GM18508 (cell line): ENCODE measurements at regions not wholly inside any gene's neighbourhood (a gene's known extent, or its start where the extent isn't known, plus 50 kb on each side); places are given as distances from the start of the nearest gene placed in this dataset.
"Not testable (repeated sequence)": the region's sequence is repeated elsewhere in the genome, so short reads cannot be mapped to it uniquely, and the experiment has no call there.

Source experiments
- ATAC-seq: cut with Tn5 transposase; IDR thresholded peaks from one replicate; pipeline ENCODE4 v1.9.1; 2021; ENCODE audit warnings: moderate number of reproducible peaks; ENCODE audit not compliant: insufficient read depth, unreplicated experiment

- ATAC-seq, result not testable (repeated sequence)
Observed at GRCh38 chr7:63856466-63856865, 142.2 kb upstream of the ZNF722 start.

- ATAC-seq, result no peak
Observed at GRCh38 chr7:63867127-63867526, 131.5 kb upstream of the ZNF722 start.

- ATAC-seq, result not testable (repeated sequence)
Observed at GRCh38 chr7:63874242-63874641, 124.4 kb upstream of the ZNF722 start.

GRCh38 chr7:63876707-63877322 is 121.8 kb upstream of the ZNF722 start:
- no peak for ATAC-seq

- ATAC-seq, result no peak
Observed at GRCh38 chr7:63887031-63887430, 111.6 kb upstream of the ZNF722 start.

- ATAC-seq, result no peak
Observed at GRCh38 chr7:63899691-63900393, 98.8 kb upstream of the ZNF722 start.

- ATAC-seq, result no peak
Observed at GRCh38 chr7:63900394-63901203, 98.0 kb upstream of the ZNF722 start.

- ATAC-seq, result not testable (repeated sequence)
Observed at GRCh38 chr7:63901204-63901506, 97.5 kb upstream of the ZNF722 start.

- ATAC-seq, result no peak
Observed at GRCh38 chr7:63918986-63919385, 79.7 kb upstream of the ZNF722 start.

GRCh38 chr7:63925262-63925625 is 73.4 kb upstream of the ZNF722 start:
- ATAC-seq, result no peak

GRCh38 chr7:63925626-63926460 is 72.8 kb upstream of the ZNF722 start:
- ATAC-seq, result peak; percentile 51

GRCh38 chr7:63927261-63927660 is 71.4 kb upstream of the ZNF722 start:
- ATAC-seq, result no peak

GRCh38 chr7:63931057-63931600 is 67.5 kb upstream of the ZNF722 start:
- no peak for ATAC-seq

GRCh38 chr7:63931985-63932577 is 66.6 kb upstream of the ZNF722 start:
- ATAC-seq, result no peak
